GM19193 (cell line): ENCODE measurements at regions not wholly inside any gene's neighbourhood (a gene's known extent, or its start where the extent isn't known, plus 50 kb on each side); places are given as distances from the start of the nearest gene placed in this dataset.

ENCODE experiments used
- POLR2A ChIP-seq: IDR thresholded peaks from 4 replicates; pipeline ENCODE4 v1.6.1; 2011; ENCODE audit not compliant: insufficient read depth, insufficient read length; ENCODE audit errors: extremely low read depth

DNA sequence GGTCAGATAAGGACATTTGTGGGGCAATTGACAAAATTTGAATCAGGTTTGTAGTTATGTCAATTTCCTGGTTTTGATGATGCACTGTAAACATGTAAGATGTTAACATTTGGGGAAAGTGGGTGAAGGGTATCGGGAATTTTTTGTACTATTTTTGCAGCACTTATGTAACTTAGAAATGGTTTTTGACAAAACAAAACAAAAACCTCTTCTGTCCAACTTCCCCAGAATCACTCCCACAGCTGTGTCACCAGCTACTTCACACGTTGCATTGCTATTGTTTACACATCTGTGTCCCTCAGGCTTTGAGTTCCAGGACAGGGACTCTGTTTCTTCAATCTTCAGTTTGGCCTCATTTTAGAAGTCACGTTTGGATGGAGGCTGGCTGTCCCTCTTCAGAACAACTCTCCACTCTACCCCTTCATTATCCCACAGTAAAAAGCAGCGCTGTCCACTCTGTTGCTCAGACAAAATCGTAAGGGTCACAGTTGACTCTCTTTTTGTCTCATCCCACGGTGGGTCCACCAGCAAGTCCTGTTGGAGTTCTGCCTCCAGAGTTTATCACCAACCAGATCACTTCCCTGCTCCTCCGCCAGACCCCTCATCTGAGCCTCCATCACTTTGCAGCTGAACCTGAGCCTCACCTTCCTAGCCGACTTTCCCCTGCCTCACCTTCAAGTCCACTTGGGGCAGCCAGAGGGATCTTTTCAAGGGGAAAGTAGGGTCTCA, 63.2 kb downstream of the NENF start:
- TF ChIP-seq POLR2A, result no peak

DNA sequence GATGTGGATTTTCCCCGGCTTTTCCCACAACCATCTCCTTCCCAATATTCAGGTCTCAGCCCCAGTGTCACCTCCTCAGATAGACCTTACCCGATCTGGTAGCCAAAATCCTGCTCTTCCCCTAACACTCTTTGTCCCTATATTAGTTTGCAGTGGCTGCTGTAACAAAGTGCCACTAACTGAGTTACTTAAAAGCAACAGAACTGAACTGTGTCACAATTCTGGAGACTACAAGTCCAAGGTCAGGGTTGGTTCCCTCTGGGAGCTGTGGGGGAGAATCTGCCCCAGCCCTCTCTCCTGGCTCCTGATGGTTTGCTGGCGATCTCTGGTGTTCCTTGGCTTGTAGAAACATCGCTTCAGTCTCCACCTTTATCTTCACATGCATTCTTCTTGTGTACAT, 64.0 kb downstream of the NENF start:
- TF ChIP-seq POLR2A, result no peak

DNA sequence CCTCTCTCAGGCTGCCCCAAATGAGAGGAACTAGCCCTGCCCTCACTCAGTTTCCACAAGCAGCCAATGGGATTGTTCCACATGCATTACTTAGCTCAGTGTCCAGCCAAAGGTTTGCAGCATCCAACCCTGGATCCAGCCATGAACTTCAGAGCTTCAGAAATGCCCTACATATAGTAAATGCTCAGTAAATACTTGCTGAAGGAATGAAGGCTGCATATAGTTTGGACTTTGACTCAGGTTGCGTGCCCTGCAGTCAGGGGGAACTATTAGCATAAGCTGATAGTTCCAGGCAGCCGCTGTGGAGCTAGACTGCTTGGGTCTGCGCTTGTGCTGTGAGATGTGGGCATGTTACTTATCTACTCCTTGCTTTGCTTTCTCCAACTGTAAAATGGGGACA, 64.8 kb downstream of the NENF start:
- no peak for TF ChIP-seq POLR2A

DNA sequence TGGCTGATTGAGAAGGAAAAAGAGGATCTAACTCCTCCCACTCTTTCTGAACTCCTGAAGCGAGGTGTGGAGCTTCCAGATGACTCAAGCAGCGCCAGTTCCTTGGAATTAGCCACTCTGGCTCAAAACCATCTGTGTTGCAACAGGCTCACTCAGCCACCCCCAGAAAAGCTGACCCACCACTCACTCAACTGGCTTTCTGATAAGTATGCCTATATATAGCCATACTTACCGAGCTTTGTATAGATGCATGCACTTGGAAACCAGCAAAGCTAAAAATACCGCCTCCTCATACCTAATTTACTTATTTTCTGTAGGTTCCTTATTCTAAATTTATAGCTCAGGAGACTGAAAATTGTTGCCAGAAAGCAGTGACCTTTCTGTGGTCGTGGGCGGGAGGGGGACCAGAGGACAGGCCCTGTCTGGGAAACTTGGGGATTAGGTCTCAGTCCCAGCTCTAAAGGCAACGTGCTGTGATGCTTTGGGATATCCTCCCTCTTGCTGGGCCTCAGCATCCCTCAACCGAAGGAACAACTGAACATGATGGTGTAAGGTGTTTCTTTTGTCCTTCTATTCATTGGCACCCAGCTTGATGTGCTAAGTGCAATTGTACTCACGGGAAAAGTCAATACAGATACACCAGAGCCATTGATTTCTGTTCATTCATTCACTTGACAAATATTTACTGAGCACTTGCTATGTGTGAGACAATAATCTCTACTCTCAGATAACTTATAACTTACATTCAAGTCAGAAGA, 65.7 kb downstream of the NENF start:
- TF ChIP-seq POLR2A, result no peak

DNA sequence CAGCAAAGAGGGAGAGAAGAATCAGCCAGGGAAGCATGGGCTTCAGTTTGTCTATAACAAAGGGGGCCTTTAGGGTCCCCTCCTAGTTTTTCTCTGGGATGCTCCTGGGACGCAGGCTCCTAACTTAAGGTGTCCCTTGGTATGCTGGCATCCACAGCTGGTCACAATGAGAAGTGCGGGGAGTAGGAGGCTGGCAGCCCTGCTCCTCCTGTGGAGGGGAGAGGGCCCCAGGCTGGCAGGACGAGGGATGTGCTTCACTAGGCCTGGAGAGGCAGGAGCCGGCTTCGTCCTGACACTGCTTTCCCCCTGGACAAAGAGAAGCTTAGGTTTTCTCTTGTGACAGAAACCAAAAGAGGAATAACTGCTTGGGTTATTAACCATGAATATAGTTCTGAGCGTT, 67.6 kb downstream of the NENF start:
- no peak for TF ChIP-seq POLR2A

DNA sequence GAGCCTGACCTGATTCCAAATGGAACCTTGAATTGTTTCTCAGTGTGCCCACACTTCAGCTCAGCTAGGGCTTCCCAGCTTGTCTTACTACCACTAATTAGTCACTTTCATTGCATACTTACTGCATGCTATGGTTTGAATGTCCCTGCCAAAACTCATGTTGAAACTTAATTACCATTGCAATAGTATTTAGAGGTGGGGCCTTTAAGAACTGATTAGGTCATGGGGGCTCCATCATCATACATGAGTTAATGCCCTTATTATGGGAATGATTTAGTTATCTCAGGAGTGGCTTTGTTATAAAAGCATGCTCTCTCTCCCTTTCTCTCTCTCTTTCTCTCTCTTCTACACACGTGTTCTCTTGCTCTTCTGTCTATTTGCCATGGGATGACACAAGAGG, 68.3 kb downstream of the NENF start:
- TF ChIP-seq POLR2A, result no peak

DNA sequence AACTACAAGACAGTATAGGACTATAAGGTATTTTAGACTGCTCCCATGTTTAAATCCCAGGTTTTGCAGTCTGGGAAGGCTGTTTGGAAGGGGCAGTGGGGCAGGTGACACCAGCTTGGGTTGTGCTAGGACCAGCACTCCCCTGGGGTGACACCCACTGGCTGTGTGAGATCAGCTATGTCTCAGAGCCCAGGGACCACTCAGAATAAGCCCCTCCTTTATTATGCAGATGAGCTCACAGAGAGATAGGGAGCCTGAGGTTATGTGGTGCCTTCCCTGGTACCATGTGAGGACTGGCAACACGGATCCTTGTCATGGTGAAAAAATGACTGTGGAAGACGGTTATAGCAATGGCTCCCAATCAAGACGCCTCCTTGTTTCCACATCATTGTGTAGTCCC, 71.0 kb downstream of the NENF start:
- TF ChIP-seq POLR2A, result no peak

DNA sequence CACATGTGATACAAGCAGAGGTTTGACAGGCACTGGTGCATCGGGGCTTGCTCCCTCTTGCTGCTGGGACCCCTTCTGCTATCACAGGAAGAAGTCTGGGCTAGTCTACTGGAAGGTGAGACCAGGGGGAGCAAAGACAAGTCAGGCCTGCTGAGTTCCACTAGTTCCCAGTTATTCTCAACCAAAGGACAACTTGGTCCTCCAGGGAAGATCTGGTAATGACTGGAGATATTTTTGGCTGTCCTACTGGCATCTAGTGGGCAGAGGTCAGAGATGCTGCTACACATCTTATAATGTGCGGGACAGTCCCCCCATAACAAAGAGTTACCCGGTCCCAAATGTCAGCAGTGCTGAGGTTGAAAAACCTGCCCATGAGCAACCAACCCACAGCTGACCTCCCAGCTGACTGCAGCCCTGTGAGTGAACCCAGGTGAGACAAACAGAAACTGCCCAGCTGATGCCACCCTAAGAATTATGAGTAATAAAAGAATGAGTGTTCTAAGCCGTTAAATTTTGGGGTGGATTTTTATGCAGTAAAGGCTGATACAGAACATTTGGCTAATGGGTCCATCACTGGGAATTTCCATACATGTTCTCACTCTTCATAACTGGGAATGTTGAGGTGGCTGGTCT, 71.6 kb downstream of the NENF start:
- TF ChIP-seq POLR2A, result no peak

DNA sequence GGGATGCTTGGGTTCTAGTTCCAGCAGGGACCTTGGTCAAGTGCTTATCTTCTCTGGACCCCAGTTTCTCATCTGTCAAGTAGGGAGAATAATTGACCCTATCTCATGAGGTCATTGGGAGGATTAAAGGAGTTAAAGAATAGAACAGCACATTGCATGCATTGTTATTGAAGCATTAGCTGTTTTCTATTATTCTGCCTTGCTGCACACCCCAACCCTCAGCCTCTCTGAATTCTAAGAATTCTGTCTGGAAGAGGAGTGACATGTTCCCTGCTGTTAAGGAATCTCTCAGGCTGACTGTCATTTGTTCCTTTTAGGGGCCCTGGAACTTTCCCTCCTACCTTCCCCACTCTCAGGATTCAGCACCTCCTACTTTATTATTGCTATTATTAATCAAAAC, 73.9 kb downstream of the NENF start:
- TF ChIP-seq POLR2A, result no peak

DNA sequence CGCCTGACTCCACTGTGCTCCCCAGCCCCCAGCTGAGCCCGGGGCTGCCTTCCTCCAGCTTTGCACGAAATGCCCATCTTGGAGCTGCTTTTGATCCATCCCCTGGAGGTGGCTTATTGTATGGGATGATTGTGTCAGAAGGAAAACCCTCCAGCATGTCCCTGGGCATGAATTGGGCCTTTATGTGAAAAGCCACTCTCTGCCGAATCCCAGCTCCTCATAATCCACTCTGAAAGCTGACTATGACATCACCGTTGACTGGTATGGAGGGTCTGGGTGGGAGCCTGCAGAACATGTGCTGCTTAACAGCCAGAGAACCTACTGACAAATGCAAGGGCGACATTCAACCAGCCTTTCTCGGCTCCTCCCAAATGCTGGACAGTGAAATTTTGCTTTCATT, 74.6 kb downstream of the NENF start:
- TF ChIP-seq POLR2A, result no peak

DNA sequence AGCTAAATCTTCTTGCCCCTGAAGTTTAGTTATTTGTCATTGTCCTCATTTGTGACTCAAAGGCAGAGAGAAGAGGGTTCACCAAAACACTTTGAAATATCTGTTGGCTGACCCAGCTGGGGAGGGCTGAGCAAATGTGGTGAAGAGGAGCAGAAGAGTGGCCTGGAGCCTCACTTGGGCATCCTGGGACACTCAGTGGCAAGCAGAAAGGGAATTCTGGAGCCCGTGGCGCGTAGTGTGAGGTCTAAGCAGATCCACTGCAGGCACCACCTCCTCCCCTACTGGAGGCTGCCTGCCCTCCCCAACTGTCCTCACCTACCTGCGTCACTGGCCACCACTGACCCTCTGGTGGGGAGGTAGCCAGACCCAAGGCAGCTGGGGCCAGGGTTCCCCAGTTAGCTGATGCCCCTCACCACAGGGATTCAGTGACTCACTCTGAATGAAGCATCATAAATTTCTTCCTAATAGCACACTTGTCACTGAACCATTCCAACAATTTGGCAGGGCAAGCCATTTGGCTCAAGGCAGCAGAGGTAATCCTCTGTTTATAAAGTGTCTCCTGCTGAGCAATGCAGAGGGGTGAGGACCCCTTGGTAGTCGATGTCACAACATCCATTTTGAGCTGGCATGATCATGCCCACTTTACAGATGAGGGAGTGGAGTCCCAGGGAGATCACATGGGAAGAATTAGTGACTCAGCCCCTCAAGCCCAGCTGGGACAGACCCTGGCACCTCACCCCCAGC, 80.3 kb downstream of the NENF start:
- TF ChIP-seq POLR2A, result no peak

DNA sequence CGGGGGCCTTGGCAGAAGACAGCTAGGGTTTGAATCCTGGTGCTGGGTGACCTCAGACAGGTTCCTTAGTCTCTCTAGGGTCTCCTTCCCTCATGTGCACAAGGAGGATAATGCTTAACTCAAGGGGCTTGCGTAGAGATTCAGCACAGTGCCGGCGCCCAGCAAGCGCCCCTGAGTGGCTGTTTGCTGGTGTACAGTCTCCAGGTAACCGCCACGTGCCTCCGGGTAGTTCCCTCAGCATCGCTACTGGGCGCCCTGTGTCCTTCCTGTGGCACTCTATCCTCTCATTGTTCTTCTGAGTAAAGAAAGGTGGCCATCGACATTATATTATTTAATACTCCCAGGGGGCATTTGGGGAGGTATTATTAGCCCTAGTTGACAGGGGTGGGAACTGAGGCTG, 80.9 kb downstream of the NENF start:
- no peak for TF ChIP-seq POLR2A

DNA sequence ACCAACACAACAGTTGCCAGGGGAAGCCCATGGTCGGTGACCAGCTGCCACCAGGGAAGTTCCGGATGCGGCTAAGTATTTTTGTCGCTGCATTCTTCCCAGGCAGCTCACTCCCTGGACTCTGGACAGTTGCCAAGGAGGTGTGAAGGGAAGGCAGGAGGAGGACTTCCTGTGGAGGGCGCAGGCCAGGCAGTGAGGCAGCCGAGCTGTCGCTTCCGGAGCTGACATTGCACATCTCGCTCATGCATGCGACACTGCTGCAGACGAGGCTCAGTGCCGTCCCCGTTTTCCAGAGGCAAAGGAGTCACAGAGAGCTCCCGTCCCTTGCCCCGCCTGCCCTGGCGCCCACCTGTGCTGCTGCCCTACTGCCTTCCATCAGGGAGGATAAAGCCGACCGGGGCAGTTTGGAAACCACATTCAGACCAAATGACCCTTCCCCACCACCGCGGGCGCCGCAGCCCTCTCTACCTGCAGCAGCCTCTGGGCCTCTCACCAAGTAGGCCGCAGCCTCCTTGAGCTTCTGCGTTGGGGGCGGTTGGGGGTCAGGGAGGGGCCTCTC, 81.4 kb downstream of the NENF start:
- no peak for TF ChIP-seq POLR2A

DNA sequence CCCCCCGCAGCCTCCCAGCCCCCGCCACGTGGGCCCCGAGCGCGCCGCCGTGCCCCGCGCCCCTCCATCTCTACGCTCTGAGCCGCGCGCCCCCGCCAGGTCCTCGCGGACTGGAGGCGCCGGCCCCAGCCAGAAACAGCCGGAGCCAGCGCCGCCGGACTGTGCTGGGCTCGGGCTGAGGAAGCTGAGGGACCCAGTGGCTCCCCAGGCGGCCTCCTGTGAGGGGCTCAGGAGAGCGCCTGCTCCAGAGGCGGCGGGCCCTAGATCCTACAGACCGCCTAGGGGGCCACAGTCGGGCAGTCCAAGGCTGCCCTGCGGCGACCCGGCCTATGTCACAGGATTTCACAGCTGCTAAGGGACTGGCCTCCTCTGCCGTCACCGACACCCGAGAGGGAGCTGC, 82.1 kb downstream of the NENF start:
- TF ChIP-seq POLR2A, result no peak

DNA sequence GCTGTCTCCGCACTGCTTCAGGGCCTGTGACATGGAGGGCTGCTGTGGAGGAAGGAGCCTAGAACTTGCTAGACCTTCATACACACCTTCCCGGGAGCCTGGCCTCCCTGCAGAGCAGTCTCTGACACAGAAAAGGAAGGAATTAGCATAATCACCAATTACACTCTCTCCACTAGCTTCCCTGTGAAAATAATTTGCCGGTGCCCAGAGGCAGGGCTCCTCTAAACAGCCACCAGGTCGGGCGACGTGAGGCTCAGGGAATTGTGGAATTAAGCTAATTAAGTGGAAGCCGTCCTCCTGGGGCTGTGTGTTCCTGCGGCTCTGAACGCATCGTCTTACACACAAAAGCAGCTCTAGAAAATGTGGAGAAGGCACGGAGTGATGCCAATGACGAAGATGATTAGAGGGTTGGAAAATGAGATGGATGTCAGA, 82.6 kb downstream of the NENF start:
- TF ChIP-seq POLR2A, result no peak
